Spleen (tissue), 11 donors: ENCODE measurements at regions not wholly inside any gene's neighbourhood (a gene's known extent, or its start where the extent isn't known, plus 50 kb on each side); places are given as distances from the start of the nearest gene placed in this dataset.
"Not testable (repeated sequence)": the region's sequence is repeated elsewhere in the genome, so short reads cannot be mapped to it uniquely, and the experiment has no call there.

Source experiments
- DNase-seq: peaks from one replicate; pipeline ENCODE4 v3.0.0-alpha.2; 2020
- H3K27ac ChIP-seq, 8 donors: fragments of 200-600 bp; sonication (generic) in 7 of 8; 1 replicate in 4 of 8; 2 replicates in 4 of 8; pipeline versions ENCODE4 v1.5.0 to v1.8.0; 2016 to 2021; ENCODE audit warnings: inconsistent platforms in 4 of 8, mild to moderate bottlenecking in 4 of 8, moderate library complexity in 1 of 8
- H3K27me3 ChIP-seq, 7 donors: fragments of 200-600 bp; sonication (generic) in 6 of 7; replicated peaks in 1 of 7; 1 replicate in 4 of 7; 2 replicates in 3 of 7; pipeline versions ENCODE4 v1.5.0 to v1.8.0; 2016 to 2021; ENCODE audit warnings: inconsistent platforms in 3 of 7, mild to moderate bottlenecking in 1 of 7
- H3K36me3 ChIP-seq, 6 donors: fragments of 200-600 bp; sonication (generic) in 5 of 6; 1 replicate in 4 of 6; 2 replicates in 2 of 6; pipeline versions ENCODE4 v1.5.0 to v1.8.0; 2016 to 2021; ENCODE audit warnings: inconsistent platforms in 2 of 6
- H3K4me1 ChIP-seq, 6 donors: fragments of 200-600 bp; sonication (generic) in 5 of 6; 1 replicate in 3 of 6; 2 replicates in 3 of 6; pipeline versions ENCODE4 v1.5.0 to v1.8.0; 2016 to 2021; ENCODE audit warnings: inconsistent platforms in 3 of 6
- H3K4me3 ChIP-seq, 8 donors: fragments of 200-600 bp; sonication (generic) in 7 of 8; 1 replicate in 4 of 8; 2 replicates in 4 of 8; pipeline versions ENCODE4 v1.5.0 to v1.8.0; 2016 to 2021; ENCODE audit warnings: inconsistent platforms in 4 of 8, mild to moderate bottlenecking in 4 of 8, moderate library complexity in 2 of 8
- H3K9me3 ChIP-seq, 8 donors: fragments of 200-600 bp; sonication (generic) in 7 of 8; 1 replicate in 4 of 8; 2 replicates in 4 of 8; pipeline versions ENCODE4 v1.5.0 to v1.8.0; 2016 to 2021; ENCODE audit warnings: inconsistent platforms in 4 of 8
- CTCF ChIP-seq, 11 experiments: fragments of 200-600 bp in 7 of 11; fragments of 450-650 bp in 4 of 11; sonication (generic) in 4 of 11; IDR thresholded peaks in 8 of 11; conservative IDR thresholded peaks in 3 of 11; 1 replicate in 7 of 11; 2 replicates in 4 of 11; pipeline versions ENCODE4 v1.4.0 to v1.8.0; 2016 to 2021; ENCODE audit warnings: antibody characterized with exemption in 11 of 11, inconsistent platforms in 4 of 11, mild to moderate bottlenecking in 1 of 11
- POLR2A ChIP-seq, 3 donors: fragments of 450-650 bp; IDR thresholded peaks; one replicate each; pipeline ENCODE4 v1.5.1; 2017; ENCODE audit warnings: antibody characterized with exemption in 3 of 3, mild to moderate bottlenecking in 1 of 3
- POLR2AphosphoS5 ChIP-seq, 3 donors: sonication (generic); formaldehyde crosslinking; IDR thresholded peaks; one replicate each; pipeline ENCODE4 v1.5.1; 2017; ENCODE audit warnings: antibody characterized with exemption in 3 of 3
- WGBS, 5 donors: extraction: QIAGEN DNeasy Blood & Tissue Kit in 3 of 5; methylation state at CpG; one replicate each; pipeline versions ENCODE4 v1.1.5 to v1.1.7; 2013 to 2018; 5-methylcytosine and 5-hydroxymethylcytosine counted together
- intact Hi-C: fragments of 100-400 bp; cut with DNase I; formaldehyde crosslinking; loops from one replicate; pipeline ENCODE4 v1.15.0; 2023; ENCODE audit warnings: low total_unique reads
- donor health status: healthy with polysubstance abuse.
- donor health status: DM: no; HTN: no; CAD: no; lungs with moderate emphysema.
- donor health status: DM: no; HTN: no; CAD: no.
- donor health status: Bipolar disorder and iron deficiency.
- donor health status: healthy.
- donor health status: DM: no; HTN: no; CAD: no.
- donor health status: DM: yes; HTN: yes; CAD: no.

GRCh38 chr14:87748558-87748957 lies 244.4 kb downstream of the GALC start:
- intact Hi-C loops = no loop called here
- DNase-seq = no peak

GRCh38 chr14:87745507-87746118 lies 247.4 kb downstream of the GALC start:
- no peak for DNase-seq
- Histone ChIP-seq H3K4me1 (no peaks in the 10 kb centered on the region), H3K4me3 (no peak overlapping the region), H3K9me3 (no peaks in the 10 kb centered on the region), H3K36me3 (no peaks in the 10 kb centered on the region), H3K27ac (no peak overlapping the region), H3K27me3 (peaks cover 0 to 7% (median 0%) of the 10 kb centered on the region in 7 donors)
- whole genome bisulfite sequencing, 5 donors = 21 to 40% (median 37%) methylated on average over 3 of the region's 3 CpGs
- TF ChIP-seq POLR2A (IDR thresholded peaks at IDR 0.05) (no peak), CTCF (IDR thresholded peaks at IDR 0.05 in 8 of 11, conservative IDR thresholded peaks at IDR 0.05 in 3 of 11) (peak in 8 of 11 experiments; percentile 16 to 68 (median 52))
- intact Hi-C loops = no loop called here

More at GRCh38 chr14:87748558-87748957, 244.4 kb downstream of the GALC start:
- no peak overlapping the region for H3K4me3 ChIP-seq
- no peak for TF ChIP-seq POLR2A (IDR thresholded peaks at IDR 0.05)
- no peaks in the 10 kb centered on the region for H3K9me3 ChIP-seq
- H3K27me3 ChIP-seq = peaks cover 0 to 7% (median 0%) of the 10 kb centered on the region in 7 donors
- H3K36me3 ChIP-seq = no peaks in the 10 kb centered on the region
- H3K27ac ChIP-seq = no peak overlapping the region
- no peaks in the 10 kb centered on the region for H3K4me1 ChIP-seq

GRCh38 chr14:87734577-87735360 lies 258.2 kb downstream of the GALC start:
- H3K27me3 ChIP-seq, H3K4me1 ChIP-seq, H3K27ac ChIP-seq, DNase-seq, H3K36me3 ChIP-seq, intact Hi-C loops, H3K4me3 ChIP-seq: not testable (repeated sequence)
- peaks cover 0 to 11% (median 0%) of the 10 kb centered on the region in 8 donors for H3K9me3 ChIP-seq
- 90 to 97% (median 94%) methylated on average over 17 to 49 of the region's 49 CpGs for WGBS, 5 donors

GRCh38 chr14:87733115-87733514 lies 259.9 kb downstream of the GALC start:
- intact Hi-C loops, DNase-seq, H3K27ac ChIP-seq, H3K36me3 ChIP-seq, H3K27me3 ChIP-seq, H3K4me3 ChIP-seq, H3K4me1 ChIP-seq: not testable (repeated sequence)
- 85 to 91% (median 87%) methylated on average over 7 of the region's 7 CpGs for WGBS, 5 donors
- peaks cover 0 to 11% (median 0%) of the 10 kb centered on the region in 8 donors for H3K9me3 ChIP-seq

- Histone ChIP-seq H3K27ac (no peak overlapping the region), H3K27me3 (peaks cover 0 to 3% (median 0%) of the 10 kb centered on the region in 7 donors), H3K36me3 (no peaks in the 10 kb centered on the region), H3K9me3 (peaks cover 0 to 11% (median 0%) of the 10 kb centered on the region in 8 donors), H3K4me3 (peak overlapping the region in 1 of 8 donors; percentile 45), H3K4me1 (no peaks in the 10 kb centered on the region)
- intact Hi-C loops = no loop called here
- TF ChIP-seq POLR2AphosphoS5 (IDR thresholded peaks at IDR 0.05) (no peak), POLR2A (IDR thresholded peaks at IDR 0.05) (no peak), CTCF (IDR thresholded peaks at IDR 0.05 in 8 of 11, conservative IDR thresholded peaks at IDR 0.05 in 3 of 11) (no peak)
- WGBS, 5 donors = 55 to 68% (median 56%) methylated on average over 9 of the region's 9 CpGs
- DNase-seq = no peak
Measured at GRCh38 chr14:87732562-87732961, 260.4 kb downstream of the GALC start.
